IMR-90 (cell line): ENCODE measurements at regions not wholly inside any gene's neighbourhood (a gene's known extent, or its start where the extent isn't known, plus 50 kb on each side); places are given as distances from the start of the nearest gene placed in this dataset.

ENCODE experiments used
- ATAC-seq: fragments of 200-7000 bp; cut with Tn5 transposase; 2 replicates; pipeline ENCODE4 v1.9.1; 2020; ENCODE audit warnings: low read depth, mild to moderate bottlenecking, moderate library complexity
- BruUV-seq: library from RNA; stranded (reverse); fragments of 400-500 nt; replicated peaks from 2 replicates; lab custom pipeline; 2021; lab: Mats Ljungman, UMichigan
- CTCF ChIA-PET: fragments of 300-600 bp; formaldehyde crosslinking; extraction: SDS; loops from one replicate; lab custom pipeline; 2021; ENCODE audit warnings: antibody characterized with exemption; lab: Yijun Ruan, JAX
- POLR2A ChIA-PET: fragments of 300-600 bp; sonication (Branson Sonifier 250); formaldehyde crosslinking; loops from one replicate; lab custom pipeline; 2022; ENCODE audit warnings: antibody characterized with exemption; ENCODE audit not compliant: unreplicated experiment; lab: Charles Lee
- DNase-seq: peaks from one replicate; pipeline ENCODE4 v3.0.0; 2013
- H2AFZ ChIP-seq: replicated peaks from 2 replicates; pipeline ENCODE3; 2013; ENCODE audit warnings: low read length, mild to moderate bottlenecking; ENCODE audit not compliant: poor library complexity
- H2AK5ac ChIP-seq: 2 replicates; pipeline ENCODE4 v1.6.1; 2013; ENCODE audit warnings: low read depth, low read length, inconsistent platforms
- H2AK9ac ChIP-seq: replicated peaks from 2 replicates; pipeline ENCODE3; 2013; ENCODE audit warnings: mild to moderate bottlenecking, low read depth, low read length, moderate library complexity; ENCODE audit not compliant: poor library complexity
- H2BK120ac ChIP-seq: 2 replicates; pipeline ENCODE4 v1.6.1; 2013; ENCODE audit warnings: low read depth, low read length, inconsistent platforms
- H2BK15ac ChIP-seq: 3 replicates; pipeline ENCODE4 v1.6.1; 2013; ENCODE audit warnings: low read depth, low read length, inconsistent platforms
- H2BK20ac ChIP-seq: 2 replicates; pipeline ENCODE4 v1.6.1; 2013; ENCODE audit warnings: low read depth, mild to moderate bottlenecking, inconsistent platforms, low read length, moderate library complexity
- H2BK5ac ChIP-seq: 2 replicates; pipeline ENCODE4 v1.6.1; 2013; ENCODE audit warnings: mild to moderate bottlenecking, low read depth, low read length, inconsistent platforms; ENCODE audit not compliant: poor library complexity, severe bottlenecking
- H3K14ac ChIP-seq: replicated peaks from 2 replicates; pipeline ENCODE4 v1.6.1; 2013; ENCODE audit warnings: low read depth, low read length, inconsistent platforms
- H3K18ac ChIP-seq: 2 replicates; pipeline ENCODE4 v1.6.1; 2013; ENCODE audit warnings: low read depth, low read length, control low read depth
- H3K23ac ChIP-seq: 2 replicates; pipeline ENCODE4 v1.6.1; 2013; ENCODE audit warnings: low read depth, low read length, inconsistent platforms
- H3K27ac ChIP-seq: 2 replicates; pipeline ENCODE4 v1.5.1; 2013; ENCODE audit warnings: mild to moderate bottlenecking, control low read depth, low read length; ENCODE audit not compliant: insufficient read depth
- H3K27me3 ChIP-seq: 2 replicates; pipeline ENCODE4 v1.6.1; 2013; ENCODE audit warnings: low read length; ENCODE audit not compliant: control insufficient read depth, insufficient read depth
- H3K36me3 ChIP-seq: 2 replicates; pipeline ENCODE4 v1.6.1; 2013; ENCODE audit warnings: low read length, mixed read lengths; ENCODE audit not compliant: control insufficient read depth, insufficient read depth
- H3K4ac ChIP-seq: 2 replicates; pipeline ENCODE4 v1.6.1; 2013; ENCODE audit warnings: low read depth, low read length, inconsistent platforms
- H3K4me1 ChIP-seq: 2 replicates; pipeline ENCODE4 v1.6.1; 2013; ENCODE audit warnings: low read length, mixed read lengths; ENCODE audit not compliant: control insufficient read depth, insufficient read depth
- H3K4me2 ChIP-seq: 2 replicates; pipeline ENCODE4 v1.6.1; 2013; ENCODE audit warnings: low read depth, mild to moderate bottlenecking, control low read depth, low read length, moderate library complexity
- H3K4me3 ChIP-seq: 2 replicates; pipeline ENCODE4 v1.5.1; 2013; ENCODE audit warnings: low read depth, mild to moderate bottlenecking, control low read depth, low read length, moderate library complexity; ENCODE audit not compliant: insufficient read depth
- H3K56ac ChIP-seq: 2 replicates; pipeline ENCODE4 v1.6.1; 2013; ENCODE audit warnings: low read length, inconsistent platforms; ENCODE audit not compliant: insufficient read depth; ENCODE audit errors: extremely low read depth
- H3K79me1 ChIP-seq, 2 experiments: 2 replicates each; pipeline ENCODE4 v1.6.1; 2013; ENCODE audit warnings: low read length in 2 of 2, inconsistent platforms in 1 of 2, low read depth in 1 of 2
- H3K9ac ChIP-seq: 2 replicates; pipeline ENCODE4 v1.6.1; 2013; ENCODE audit warnings: low read depth, low read length, control low read depth
- H3K9me1 ChIP-seq: 2 replicates; pipeline ENCODE4 v1.6.1; 2013; ENCODE audit warnings: low read length, inconsistent platforms; ENCODE audit not compliant: insufficient read depth
- H3K9me3 ChIP-seq: 2 replicates; pipeline ENCODE4 v1.6.1; 2013; ENCODE audit warnings: low read length; ENCODE audit not compliant: control insufficient read depth, insufficient read depth
- H4K20me1 ChIP-seq: 2 replicates; pipeline ENCODE4 v1.6.1; 2013; ENCODE audit warnings: low read length, inconsistent platforms; ENCODE audit not compliant: insufficient read depth
- H4K5ac ChIP-seq: 2 replicates; pipeline ENCODE4 v1.6.1; 2013; ENCODE audit warnings: mild to moderate bottlenecking, low read depth, low read length, control low read depth
- H4K8ac ChIP-seq, 2 experiments: 2 replicates each; pipeline ENCODE4 v1.6.1; 2013; ENCODE audit warnings: low read depth in 2 of 2, low read length in 2 of 2, control low read depth in 1 of 2, inconsistent platforms in 1 of 2
- H4K91ac ChIP-seq: 2 replicates; pipeline ENCODE4 v1.6.1; 2013; ENCODE audit warnings: low read depth, low read length, inconsistent platforms; ENCODE audit not compliant: insufficient read depth
- BHLHE40 ChIP-seq: fragments of 150-350 bp; IDR thresholded peaks from 2 replicates; pipeline ENCODE4 v1.6.1; 2016; ENCODE audit warnings: mild to moderate bottlenecking, low read depth, low read length
- CEBPB ChIP-seq: IDR thresholded peaks from 2 replicates; pipeline ENCODE4 v1.6.1; 2012; ENCODE audit warnings: low read depth, low read length, improper control_type of control experiment
- CHD1 ChIP-seq: IDR thresholded peaks from 2 replicates; pipeline ENCODE4 v1.6.1; 2012; ENCODE audit warnings: low read depth, low read length, improper control_type of control experiment
- FOS ChIP-seq: fragments of 150-350 bp; IDR thresholded peaks from 2 replicates; pipeline ENCODE4 v1.6.1; 2016; ENCODE audit warnings: low read depth, low read length
- MAFK ChIP-seq: IDR thresholded peaks from 2 replicates; pipeline ENCODE4 v1.6.1; 2012; ENCODE audit warnings: low read depth, low read length, improper control_type of control experiment
- MAZ ChIP-seq: IDR thresholded peaks from 2 replicates; pipeline ENCODE4 v1.6.1; 2012; ENCODE audit warnings: low read depth, mild to moderate bottlenecking, low read length, improper control_type of control experiment, moderate library complexity, borderline replicate concordance
- MXI1 ChIP-seq: IDR thresholded peaks from 2 replicates; pipeline ENCODE4 v1.6.1; 2012; ENCODE audit warnings: low read depth, mild to moderate bottlenecking, low read length, moderate library complexity, borderline replicate concordance
- NFE2L2 ChIP-seq: fragments of 150-350 bp; IDR thresholded peaks from 2 replicates; pipeline ENCODE4 v1.6.1; 2016; ENCODE audit warnings: low read depth, mild to moderate bottlenecking, low read length
- POLR2A ChIP-seq: IDR thresholded peaks from 2 replicates; pipeline ENCODE4 v1.6.1; 2012; ENCODE audit warnings: mild to moderate bottlenecking, low read depth, low read length
- RAD21 ChIP-seq: IDR thresholded peaks from 2 replicates; pipeline ENCODE4 v1.6.1; 2012; ENCODE audit warnings: low read length, improper control_type of control experiment
- RCOR1 ChIP-seq: IDR thresholded peaks from 2 replicates; pipeline ENCODE4 v1.6.1; 2012; ENCODE audit warnings: mild to moderate bottlenecking, low read length, improper control_type of control experiment; ENCODE audit not compliant: insufficient replicate concordance
- RFX5 ChIP-seq: IDR thresholded peaks from 2 replicates; pipeline ENCODE4 v1.8.0; 2012; ENCODE audit warnings: low read depth, mild to moderate bottlenecking, low read length, moderate library complexity
- SMC3 ChIP-seq: fragments of 150-350 bp; IDR thresholded peaks from 2 replicates; pipeline ENCODE4 v1.6.1; 2016; ENCODE audit warnings: low read depth, mild to moderate bottlenecking, antibody characterized with exemption, low read length, moderate library complexity
- USF2 ChIP-seq: fragments of 150-350 bp; IDR thresholded peaks from 2 replicates; pipeline ENCODE4 v1.6.1; 2017; ENCODE audit warnings: mild to moderate bottlenecking, antibody characterized with exemption, low read length, low read depth
- WGBS, 2 experiments: methylation state at CpG; one replicate each; pipeline versions ENCODE4 v1.1.5 to v1.1.7; 2013; ENCODE audit warnings: missing lambda C conversion rate in 2 of 2; ENCODE audit not compliant: insufficient read length in 1 of 2; ENCODE audit errors: extremely low coverage in 2 of 2; 5-methylcytosine and 5-hydroxymethylcytosine counted together
- dilution Hi-C: fragments of 300-500 bp; cut with HindIII; formaldehyde crosslinking; loops from one replicate; pipeline ENCODE4 v1.14.3; 2018; ENCODE audit warnings: low sequenced_read_pairs; ENCODE audit not compliant: unreplicated experiment
- in situ Hi-C: fragments of 300-500 bp; cut with MboI; formaldehyde crosslinking; loops from 3 replicates; pipeline ENCODE4 v1.14.3; 2019; ENCODE audit warnings: low sequenced_read_pairs, inconsistent platforms, mixed read lengths
- intact Hi-C: fragments of 100-400 bp; cut with micrococcal nuclease; formaldehyde crosslinking; loops from 2 replicates; pipeline ENCODE4 v1.10.0; 2022
- TF ChIP-seq, protein P1 (sequence below): conservative IDR thresholded peaks from 2 replicates; pipeline ENCODE4 v1.5.1; 2012; ENCODE audit warnings: mild to moderate bottlenecking, low read depth, low read length, improper control_type of control experiment
- TF ChIP-seq, protein P2 (sequence below): fragments of 150-350 bp; IDR thresholded peaks from 2 replicates; pipeline ENCODE4 v1.6.1; 2016; ENCODE audit warnings: low read depth, mild to moderate bottlenecking, low read length, moderate library complexity, borderline replicate concordance

DNA sequence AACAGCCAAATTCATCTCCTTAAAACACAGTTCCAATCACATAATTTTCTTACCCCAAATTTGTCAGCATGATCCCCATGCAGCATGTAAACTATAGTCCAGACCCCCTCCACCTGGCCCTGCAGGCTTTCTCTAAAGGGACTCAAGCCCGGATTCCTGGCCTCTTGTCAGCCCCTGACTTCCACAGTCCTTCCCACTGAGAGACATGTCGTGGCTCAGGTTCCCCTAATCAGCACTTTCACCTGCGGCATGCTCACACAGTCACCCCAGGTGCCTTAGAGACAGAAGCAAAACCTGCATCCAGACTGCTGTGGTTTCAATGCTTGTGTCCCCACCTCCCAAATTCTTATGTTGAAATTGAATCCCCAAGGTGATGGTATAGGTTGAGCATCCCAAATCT is 372.7 kb upstream of the ATP10A start:
- in situ Hi-C loops (loop anchor here (10.0 kb wide), 1 partner anchor 61 kb away; no protein-coding TSS in a partner anchor), dilution Hi-C loops (no loop called here), intact Hi-C loops (no loop called here)
- no peak overlapping the region for H4K8ac ChIP-seq
- CTCF ChIA-PET, result no interaction called here
- no peak overlapping the region for H3K14ac ChIP-seq
- no CpG with 5 or more reads among the region's 3 CpGs for WGBS, 2 experiments
- no peak overlapping the region for H4K5ac ChIP-seq
- no peak overlapping the region for H2BK5ac ChIP-seq
- no peak overlapping the region for H2AFZ ChIP-seq
- no peaks in the 10 kb centered on the region for H3K36me3 ChIP-seq
- H3K4ac ChIP-seq, result no peak overlapping the region
- H2BK120ac ChIP-seq, result no peak overlapping the region
- H3K27me3 ChIP-seq, result no peaks in the 10 kb centered on the region
- H2AK9ac ChIP-seq, result no peak overlapping the region
- ATAC-seq, result no peak
- H3K4me1 ChIP-seq, result no peaks in the 10 kb centered on the region
- no peak overlapping the region for H3K27ac ChIP-seq
- POLR2A ChIA-PET, result no interaction called here
- TF ChIP-seq BHLHE40 (no peak), FOS (no peak), USF2 (no peak), RAD21 (no peak), SMC3 (no peak), CHD1 (no peak), NFE2L2 (no peak), RCOR1 (no peak), CEBPB (no peak), RFX5 (no peak), MXI1 (no peak), POLR2A (no peak), MAFK (no peak), MAZ (no peak)
- TF ChIP-seq, protein P1, sequence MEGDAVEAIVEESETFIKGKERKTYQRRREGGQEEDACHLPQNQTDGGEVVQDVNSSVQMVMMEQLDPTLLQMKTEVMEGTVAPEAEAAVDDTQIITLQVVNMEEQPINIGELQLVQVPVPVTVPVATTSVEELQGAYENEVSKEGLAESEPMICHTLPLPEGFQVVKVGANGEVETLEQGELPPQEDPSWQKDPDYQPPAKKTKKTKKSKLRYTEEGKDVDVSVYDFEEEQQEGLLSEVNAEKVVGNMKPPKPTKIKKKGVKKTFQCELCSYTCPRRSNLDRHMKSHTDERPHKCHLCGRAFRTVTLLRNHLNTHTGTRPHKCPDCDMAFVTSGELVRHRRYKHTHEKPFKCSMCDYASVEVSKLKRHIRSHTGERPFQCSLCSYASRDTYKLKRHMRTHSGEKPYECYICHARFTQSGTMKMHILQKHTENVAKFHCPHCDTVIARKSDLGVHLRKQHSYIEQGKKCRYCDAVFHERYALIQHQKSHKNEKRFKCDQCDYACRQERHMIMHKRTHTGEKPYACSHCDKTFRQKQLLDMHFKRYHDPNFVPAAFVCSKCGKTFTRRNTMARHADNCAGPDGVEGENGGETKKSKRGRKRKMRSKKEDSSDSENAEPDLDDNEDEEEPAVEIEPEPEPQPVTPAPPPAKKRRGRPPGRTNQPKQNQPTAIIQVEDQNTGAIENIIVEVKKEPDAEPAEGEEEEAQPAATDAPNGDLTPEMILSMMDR, result no peak
- TF ChIP-seq, protein P2, sequence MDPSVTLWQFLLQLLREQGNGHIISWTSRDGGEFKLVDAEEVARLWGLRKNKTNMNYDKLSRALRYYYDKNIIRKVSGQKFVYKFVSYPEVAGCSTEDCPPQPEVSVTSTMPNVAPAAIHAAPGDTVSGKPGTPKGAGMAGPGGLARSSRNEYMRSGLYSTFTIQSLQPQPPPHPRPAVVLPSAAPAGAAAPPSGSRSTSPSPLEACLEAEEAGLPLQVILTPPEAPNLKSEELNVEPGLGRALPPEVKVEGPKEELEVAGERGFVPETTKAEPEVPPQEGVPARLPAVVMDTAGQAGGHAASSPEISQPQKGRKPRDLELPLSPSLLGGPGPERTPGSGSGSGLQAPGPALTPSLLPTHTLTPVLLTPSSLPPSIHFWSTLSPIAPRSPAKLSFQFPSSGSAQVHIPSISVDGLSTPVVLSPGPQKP, result no peak
- H3K18ac ChIP-seq, result no peak overlapping the region
- no peak overlapping the region for H2AK5ac ChIP-seq
- no peaks in the 10 kb centered on the region for H4K20me1 ChIP-seq
- no peak overlapping the region for H3K4me2 ChIP-seq
- H3K9ac ChIP-seq, result no peak overlapping the region
- no TSS peak for BruUV-seq
- H3K23ac ChIP-seq, result no peak overlapping the region
- no peak overlapping the region for H4K91ac ChIP-seq
- H3K79me1 ChIP-seq, result no peaks in the 10 kb centered on the region
- H2BK15ac ChIP-seq, result no peak overlapping the region
- H3K4me3 ChIP-seq, result no peak overlapping the region
- no peaks in the 10 kb centered on the region for H3K9me1 ChIP-seq
- DNase-seq, result no peak
- H3K56ac ChIP-seq, result no peak overlapping the region
- no peak overlapping the region for H2BK20ac ChIP-seq
- peaks cover 17% of the 10 kb centered on the region for H3K9me3 ChIP-seq
